Neural cell (in vitro differentiated cells): ENCODE measurements at regions not wholly inside any gene's neighbourhood (a gene's known extent, or its start where the extent isn't known, plus 50 kb on each side); places are given as distances from the start of the nearest gene placed in this dataset.

ENCODE experiments used
- CTCF ChIP-seq: fragments of 450-650 bp; IDR thresholded peaks from 2 replicates; pipeline ENCODE4 v1.5.1; 2014; ENCODE audit warnings: antibody characterized with exemption, mild to moderate bottlenecking, moderate library complexity; ENCODE audit not compliant: poor library complexity, severe bottlenecking
- EP300 ChIP-seq: fragments of 450-650 bp; conservative IDR thresholded peaks from 2 replicates; pipeline ENCODE4 v1.6.1; 2014; ENCODE audit warnings: antibody characterized with exemption, mild to moderate bottlenecking, moderate library complexity; ENCODE audit not compliant: poor library complexity, severe bottlenecking
- POLR2AphosphoS5 ChIP-seq: IDR thresholded peaks from 2 replicates; pipeline ENCODE4 v1.6.1; 2012
- RAD21 ChIP-seq: fragments of 450-650 bp; conservative IDR thresholded peaks from 2 replicates; pipeline ENCODE4 v1.6.1; 2014; ENCODE audit warnings: antibody characterized with exemption, mild to moderate bottlenecking, moderate library complexity
- REST ChIP-seq: IDR thresholded peaks from 2 replicates; pipeline ENCODE4 v1.6.1; 2012; ENCODE audit warnings: borderline replicate concordance
- SMC3 ChIP-seq: fragments of 450-650 bp; conservative IDR thresholded peaks from 2 replicates; pipeline ENCODE4 v1.6.1; 2014; ENCODE audit warnings: antibody characterized with exemption, mild to moderate bottlenecking, moderate library complexity; ENCODE audit not compliant: poor library complexity
- TAF1 ChIP-seq: IDR thresholded peaks from 2 replicates; pipeline ENCODE4 v1.6.1; 2012; ENCODE audit warnings: low read depth

- TF ChIP-seq SMC3 (no peak), CTCF (no peak), POLR2AphosphoS5 (no peak), EP300 (no peak), REST (no peak), TAF1 (no peak), RAD21 (no peak)
These were observed 2193.8 kb upstream of the PIK3C3 start for GRCh38 chr18:39761273-39761672.
